Stimulated activated CD4-positive, alpha-beta T cell treated with anti-CD3 and anti-CD28 coated beads, Interleukin-2, amount 100 ng/mL, for 24 hours (primary cell): ENCODE measurements at regions not wholly inside any gene's neighbourhood (a gene's known extent, or its start where the extent isn't known, plus 50 kb on each side); places are given as distances from the start of the nearest gene placed in this dataset.
"Not testable (repeated sequence)": the region's sequence is repeated elsewhere in the genome, so short reads cannot be mapped to it uniquely, and the experiment has no call there.

Experiments used
- DNase-seq, 2 donors: peaks; one replicate each; pipeline ENCODE4 v3.0.0-alpha.2; 2020

DNA sequence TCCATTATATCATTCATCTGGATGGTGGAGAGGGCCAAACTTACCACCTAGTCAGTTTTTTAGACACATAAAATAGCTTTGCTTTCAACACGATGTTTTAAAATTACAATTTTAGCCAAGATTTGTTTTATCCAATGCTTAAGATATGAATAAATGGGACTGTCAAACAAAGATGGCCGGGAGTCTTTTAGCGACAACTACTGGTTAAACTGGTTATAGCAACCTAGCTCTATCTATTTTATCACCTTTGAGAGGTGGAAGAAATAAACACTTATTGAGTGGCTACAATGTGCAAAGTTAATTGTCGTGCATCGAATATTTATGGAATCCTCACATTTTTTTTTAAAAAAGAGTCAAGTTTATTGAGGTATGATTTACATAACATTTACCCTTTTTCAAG is 279.8 kb downstream of the MIAT start:
- DNase-seq, result no peak

DNA sequence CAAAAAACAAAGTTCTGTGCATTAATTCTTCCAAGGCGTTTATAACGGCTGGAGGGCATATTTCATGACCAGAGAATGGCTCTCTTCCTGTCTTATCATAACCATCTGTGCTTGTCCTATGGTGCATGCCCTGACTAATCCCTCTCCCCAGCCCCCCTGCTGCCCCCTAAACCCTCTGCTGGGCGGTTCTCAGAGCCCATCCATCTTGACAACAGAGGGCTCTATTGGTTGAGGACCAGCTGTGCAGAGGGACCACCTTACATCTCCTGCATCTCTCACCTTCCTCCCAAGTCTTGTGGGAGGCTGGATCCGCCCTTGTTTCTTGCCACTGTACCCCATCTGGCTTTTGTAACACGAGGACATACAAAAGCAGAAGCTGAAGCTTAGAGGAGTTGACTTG is 282.1 kb downstream of the MIAT start:
- no peak for DNase-seq

DNA sequence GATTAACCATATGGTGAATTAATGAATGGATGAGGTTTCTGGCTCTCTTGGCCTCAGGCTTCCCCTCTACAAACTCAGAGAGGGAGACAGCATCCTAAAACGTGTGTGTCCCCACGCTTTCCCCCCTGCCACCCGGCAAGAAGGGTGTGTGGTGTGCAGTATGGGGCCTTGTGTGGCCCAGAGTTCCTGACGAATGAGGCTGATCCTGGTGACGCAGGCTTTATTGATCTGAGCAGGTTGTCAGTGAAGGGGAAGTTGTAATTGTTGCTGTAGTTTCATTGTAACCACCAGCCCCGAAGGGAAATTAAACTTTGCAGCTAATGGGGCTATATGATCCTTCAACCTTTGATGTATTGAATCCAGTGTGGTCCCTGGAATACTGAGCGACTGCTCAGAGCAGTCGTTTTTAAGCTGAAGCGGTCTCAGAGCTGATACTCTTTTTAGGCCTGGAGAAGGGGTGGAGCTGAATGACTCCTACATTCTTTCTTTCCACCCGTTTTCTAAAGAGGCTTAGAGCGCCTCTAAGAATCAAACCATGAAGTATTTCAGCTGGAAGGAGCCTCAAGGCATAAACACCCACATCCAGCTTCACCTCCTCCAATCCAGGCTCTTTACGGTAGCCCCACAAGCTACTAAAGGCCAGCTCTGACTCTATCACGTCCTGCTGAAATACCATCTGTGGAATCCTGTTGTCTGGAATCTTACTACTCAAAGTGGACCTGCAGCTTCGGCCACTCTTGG is 284.7 kb downstream of the MIAT start:
- no peak for DNase-seq

DNA sequence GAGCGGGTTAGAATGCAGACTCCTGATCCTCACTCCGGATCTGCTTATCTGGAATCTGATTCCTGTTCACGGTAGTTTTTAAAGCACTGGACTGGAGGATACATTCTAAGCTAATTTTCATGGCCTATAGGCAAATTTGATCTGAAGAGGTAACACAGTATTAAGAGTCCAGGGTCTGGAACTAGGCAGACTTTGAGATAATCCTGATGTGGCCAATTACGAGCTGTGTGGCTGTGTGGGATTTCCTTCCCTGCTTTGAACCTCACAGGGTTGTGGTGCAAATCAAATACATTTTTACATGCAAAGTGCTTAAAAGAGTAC is 285.2 kb downstream of the MIAT start:
- DNase-seq, result no peak

DNA sequence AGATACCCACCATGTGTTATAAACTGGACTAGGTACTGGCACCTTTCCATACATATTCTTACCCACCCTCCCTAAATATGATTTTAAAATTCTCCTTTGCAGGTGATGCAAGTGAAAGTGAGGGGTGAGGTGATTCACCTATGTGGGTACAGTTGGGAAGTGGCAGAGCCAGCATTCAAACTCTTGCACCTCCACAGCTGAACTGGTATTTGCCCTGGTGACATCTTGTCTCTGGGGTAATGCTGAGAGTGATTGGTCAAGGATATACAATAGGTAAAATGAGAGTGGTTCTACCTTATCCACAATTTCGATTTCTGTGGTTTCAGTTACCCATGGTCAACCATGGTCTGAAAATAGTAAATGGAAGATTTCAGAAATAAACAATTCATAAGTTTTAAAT is 288.2 kb downstream of the MIAT start:
- no peak for DNase-seq

DNA sequence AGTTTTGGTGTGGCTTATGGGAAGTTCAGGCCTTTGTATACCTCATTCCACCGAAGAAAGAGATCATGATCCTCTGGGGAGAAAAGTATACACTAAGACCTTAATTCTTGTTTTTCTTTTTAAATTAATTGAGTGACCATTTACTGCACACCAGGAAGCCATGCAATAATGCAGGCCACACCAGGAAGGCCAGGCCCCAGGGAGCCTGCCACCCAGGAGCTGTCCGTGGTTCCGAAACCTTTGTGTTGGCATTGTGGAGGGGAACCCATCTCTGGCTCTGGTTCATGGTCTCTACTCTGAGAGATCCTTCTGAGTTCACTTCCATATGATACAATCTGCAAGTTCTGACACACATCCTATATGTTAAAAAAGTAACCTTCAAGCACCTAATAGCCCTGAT is 291.8 kb downstream of the MIAT start:
- no peak for DNase-seq

DNA sequence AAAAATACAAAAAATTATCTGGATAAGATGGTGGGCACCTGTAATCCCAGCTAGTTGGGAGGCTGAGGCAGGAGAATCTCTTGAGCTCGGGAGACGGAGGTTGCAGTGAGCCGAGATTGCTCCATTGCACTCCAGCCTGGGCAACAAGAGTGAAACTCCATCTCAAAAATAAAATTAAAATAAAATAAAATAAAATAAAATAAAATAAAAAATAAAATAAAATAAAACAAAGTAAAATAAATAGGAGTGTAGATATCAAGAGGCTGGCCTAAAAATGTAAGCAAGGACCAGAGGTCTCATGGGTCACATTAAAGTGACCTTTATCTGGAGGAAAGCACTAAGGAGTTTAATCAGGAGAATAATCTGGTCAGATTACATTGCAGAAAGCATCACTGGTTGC is 293.8 kb downstream of the MIAT start:
- DNase-seq, result not testable (repeated sequence)

DNA sequence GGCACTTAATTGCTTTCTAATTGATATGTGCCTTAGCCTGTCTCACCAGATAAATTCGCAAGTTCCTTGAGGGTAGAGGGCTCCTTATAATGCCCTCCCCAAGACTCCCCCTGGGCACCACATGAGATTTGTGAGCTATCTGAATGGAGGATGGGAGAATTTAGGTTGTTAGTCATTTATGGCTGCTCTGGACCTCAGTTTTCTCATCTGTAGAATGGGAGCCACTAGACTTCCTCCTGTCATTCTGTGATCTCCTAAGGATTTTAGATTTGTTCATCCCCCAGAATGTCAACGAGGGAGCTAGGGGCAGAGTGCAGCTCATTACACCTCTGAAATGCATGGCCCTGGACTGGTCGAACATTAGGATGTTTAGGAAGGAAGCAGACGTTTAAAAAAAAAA is 294.6 kb downstream of the MIAT start:
- no peak for DNase-seq

DNA sequence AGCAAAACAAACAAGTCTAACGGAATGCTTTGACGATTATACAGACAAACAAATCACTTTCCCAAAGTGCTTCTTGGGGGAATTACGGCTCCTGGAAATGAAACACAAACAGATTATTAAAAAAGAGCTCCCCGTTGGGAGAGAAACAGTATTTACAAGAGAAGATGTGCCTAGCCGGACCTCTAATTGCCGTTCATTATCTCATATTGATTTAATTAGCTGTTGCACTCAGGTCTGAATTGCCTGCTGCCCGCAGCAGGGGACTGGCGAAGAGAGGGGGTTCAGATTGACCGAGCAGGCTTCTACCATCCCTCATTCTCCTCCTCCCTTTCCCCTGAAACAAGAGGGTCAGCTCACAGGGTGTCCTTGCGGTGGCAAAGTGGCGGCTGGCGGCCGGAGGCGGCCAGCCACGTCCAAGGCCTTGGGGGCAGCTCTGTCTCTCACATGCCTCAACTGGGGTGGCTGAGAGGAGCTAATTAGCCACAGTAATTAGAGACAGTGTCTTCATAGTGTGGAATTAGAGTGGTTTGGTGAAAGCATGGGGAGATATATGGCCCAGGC is 295.1 kb downstream of the MIAT start:
- no peak for DNase-seq

DNA sequence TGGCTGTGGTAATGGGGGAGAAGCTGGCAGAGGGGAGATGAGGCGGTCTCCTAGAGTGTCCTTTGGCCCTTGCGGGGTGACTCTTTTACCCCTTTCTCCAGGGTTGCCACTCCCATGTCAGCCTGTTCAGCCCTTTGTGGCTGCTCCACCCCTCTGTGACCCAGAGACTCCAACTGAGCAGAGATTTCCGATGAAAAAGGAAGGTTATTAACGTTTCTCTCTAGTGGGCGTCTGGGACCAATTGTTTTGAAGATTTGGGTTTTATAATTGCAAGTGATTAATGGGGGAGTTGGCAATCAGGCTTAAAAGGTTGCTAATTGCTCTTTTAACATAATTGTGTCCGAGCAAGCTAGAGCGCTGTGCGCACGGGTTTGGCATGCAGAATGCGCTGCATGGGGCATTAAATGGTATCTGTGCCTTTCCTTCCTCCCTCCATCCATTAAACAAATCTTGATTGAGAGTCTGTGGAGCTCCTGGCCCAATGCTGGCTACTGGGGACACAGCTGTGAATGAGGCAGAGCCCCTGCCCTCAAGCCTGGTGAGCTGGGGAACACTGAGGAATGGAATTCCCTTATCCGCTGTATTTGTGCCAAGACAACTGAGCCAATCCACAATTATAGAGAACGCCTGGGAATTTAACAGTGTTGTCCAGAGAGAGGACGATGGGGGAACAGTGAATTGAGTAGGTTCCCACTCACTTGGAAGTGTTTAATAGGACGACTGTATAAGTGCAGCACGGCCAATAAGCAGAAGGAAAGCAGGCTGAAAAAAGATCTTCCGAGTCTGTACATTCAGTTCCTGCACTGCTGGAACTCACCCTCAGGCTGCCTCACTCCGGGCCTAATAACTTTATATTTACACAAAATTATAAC is 295.9 kb downstream of the MIAT start:
- no peak for DNase-seq

DNA sequence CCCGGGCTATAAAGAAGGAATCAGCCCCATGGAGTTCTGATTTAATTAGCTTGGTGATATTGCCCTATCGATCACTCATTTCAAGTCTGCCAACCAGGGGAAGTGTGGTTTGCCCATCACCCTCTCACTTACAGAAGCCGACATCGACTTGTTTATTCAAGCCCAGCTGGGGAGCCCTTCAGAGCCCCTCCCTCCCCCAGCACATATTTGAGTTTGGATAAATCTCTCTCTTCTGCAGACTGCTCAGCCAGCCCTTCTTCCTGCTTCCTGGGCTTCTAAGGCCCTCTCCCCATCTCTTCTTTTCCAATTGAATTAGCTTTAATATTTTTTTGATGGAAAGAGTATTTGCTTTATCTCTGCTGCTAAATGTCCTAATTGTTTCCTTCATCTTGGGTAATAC is 299.0 kb downstream of the MIAT start:
- no peak for DNase-seq

DNA sequence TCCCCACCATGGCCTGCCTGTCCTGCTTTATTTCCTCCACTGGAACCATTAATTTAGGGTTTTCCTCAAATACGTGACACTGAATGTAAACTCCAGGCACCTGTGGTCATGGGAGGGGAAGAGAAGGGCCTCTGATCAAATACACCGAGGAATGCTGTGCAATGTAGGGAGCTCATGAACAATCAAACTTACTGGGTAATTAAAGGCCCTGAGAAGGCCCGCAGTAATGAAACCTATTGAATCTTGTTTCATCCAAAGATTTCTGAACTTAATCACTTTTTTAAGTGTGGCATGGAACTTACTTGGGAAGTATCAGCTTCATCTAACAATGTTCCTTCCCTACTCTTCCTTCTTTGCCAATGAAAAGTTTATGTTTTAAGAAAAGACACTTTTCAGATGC is 299.8 kb downstream of the MIAT start:
- no peak for DNase-seq

DNA sequence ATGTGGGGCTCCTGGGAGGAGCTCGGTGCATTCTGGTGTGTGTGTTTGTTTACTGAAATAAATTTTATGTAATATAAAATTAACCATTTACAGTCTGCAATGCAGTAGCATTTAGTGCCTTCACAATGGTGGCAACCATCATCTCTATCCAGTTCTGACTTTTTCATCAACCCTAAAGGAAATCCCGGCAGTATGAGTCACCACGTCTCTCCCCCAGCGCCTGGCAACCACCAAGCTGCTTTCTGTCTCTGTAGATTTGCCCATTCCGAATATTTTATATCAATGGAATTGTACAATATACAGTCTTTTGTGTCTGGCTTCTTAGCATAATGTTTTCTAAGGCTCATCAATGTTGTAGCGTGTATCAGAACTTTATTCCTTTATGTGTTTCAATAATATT is 300.5 kb downstream of the MIAT start:
- DNase-seq, result no peak

DNA sequence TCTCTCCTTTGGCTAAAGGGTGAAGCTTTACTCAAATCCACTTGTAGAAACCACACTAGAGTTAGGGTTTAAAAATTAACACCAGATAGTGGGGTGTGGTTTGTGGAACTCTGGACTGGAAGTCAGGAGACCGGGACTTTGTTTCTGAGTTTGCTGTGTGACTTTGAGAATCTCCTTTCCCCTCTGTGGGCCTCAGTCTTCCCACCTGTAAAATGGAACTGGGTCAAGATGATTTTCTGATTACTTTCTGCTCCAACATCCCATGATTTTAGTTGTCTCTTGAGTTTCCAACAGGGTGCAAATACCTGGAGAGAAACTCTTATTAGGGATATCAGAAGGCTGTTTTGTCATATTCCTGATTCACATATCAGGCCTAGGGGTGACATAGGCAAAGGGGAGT is 301.0 kb downstream of the MIAT start:
- DNase-seq, result no peak

DNA sequence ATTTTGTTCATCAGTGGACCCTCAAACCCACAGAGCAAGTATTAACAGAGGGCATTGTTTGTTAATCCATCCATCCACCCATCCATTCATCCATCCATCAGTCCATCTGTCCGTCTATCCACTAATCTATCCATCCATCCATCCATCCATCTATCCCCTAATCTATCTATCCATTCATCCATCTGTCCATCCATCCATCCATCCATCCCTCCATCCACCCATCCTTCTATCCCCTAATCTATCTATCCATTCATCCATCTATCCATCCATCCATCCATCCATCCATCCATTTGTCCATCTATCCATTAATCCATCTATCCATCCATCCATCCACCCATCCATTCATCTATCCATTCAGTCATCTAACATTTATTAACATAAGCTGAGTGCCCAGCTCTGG is 307.3 kb downstream of the MIAT start:
- DNase-seq, result no peak

DNA sequence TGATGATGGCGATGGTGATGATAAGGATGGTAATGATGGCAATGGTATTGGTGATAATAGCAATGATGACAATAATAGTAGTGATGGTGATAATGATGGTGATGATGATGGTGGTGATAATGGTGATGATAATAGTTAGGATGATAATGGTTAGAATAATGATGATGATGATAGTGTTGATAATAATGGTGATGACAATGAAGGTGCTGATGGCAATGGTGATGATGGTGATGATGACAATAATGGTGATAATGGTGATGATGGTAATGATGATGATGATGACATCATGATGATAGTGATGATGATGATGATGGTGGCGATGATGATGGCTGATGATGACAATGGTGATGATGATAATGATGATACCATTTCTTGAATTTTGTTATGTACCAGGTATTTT is 309.9 kb downstream of the MIAT start:
- no peak for DNase-seq

DNA sequence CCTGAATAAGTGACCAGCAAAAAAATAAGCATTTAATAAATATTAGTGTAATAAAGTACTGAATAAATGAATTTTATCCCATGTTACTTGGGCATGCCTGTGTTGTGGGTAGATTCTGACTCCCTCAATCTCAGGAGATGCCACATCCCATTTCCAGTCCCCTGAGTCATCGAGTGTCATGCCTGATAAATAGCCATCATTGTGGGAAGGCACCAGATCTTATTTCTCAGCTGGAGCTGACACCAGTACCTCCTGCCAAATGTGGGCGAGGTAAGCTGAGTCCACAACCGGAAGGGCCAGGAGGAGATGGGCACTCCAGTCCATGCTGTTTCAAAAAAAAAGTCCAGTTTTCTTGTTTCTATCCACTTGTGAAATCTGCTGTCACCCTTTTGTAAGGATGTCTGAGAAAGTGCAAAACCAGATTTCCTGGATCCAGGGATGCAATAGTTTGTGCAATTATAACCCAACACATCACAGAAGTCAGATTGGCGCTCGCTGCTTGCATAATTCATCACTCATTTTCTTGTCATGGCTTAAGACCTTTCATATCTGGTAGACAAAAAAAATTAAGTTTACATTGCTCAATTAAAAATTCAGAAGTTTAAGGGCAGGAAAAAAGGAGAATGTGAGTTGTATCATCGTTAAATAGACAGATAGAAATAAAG is 311.6 kb downstream of the MIAT start:
- DNase-seq, result no peak

DNA sequence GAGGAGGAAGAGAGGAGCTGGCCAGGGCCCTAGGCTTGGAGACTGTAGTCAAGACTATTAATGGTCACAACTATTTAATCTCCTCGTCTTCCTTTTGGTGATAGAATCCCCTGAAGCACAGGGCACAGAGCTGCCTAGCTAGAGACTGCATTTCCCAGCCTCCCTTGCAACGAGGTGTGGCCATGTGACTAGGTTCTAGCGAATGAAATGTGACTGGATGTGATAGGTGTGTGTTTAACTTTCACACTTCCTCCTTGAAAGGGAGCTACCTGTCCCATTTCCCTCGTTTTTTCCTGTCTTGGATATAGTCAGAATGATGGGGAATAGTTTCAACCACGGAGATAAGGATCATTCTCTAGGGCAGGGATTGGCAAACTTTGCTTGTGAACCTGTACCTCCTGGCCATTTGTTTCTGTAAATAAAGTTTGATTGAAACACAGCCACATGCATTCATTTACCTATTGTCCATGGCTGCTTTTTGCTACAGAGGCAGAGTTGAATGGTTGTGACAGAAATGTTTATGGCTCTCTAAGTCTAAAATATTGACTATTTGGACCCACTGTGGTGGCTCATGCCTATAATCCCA is 313.5 kb downstream of the MIAT start:
- no peak for DNase-seq

DNA sequence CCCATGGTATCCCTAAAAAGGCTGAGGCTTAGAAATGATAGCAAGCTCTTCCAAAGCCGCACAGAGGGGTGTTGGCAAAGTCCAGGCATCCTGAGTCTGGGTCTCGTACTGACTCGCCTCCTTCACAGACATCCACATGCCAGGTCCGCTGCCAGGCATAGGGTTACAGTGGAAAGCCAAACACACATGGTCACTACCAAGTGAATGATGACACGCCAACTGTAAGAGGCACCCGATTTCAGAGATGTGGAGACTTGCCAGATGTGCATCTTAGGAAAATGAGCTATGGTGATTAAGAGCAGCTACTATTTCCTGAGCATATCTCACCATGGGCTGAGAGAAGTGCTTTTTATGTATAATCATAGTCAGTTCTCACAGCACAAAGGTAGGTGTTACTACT is 314.9 kb downstream of the MIAT start:
- DNase-seq, result no peak

DNA sequence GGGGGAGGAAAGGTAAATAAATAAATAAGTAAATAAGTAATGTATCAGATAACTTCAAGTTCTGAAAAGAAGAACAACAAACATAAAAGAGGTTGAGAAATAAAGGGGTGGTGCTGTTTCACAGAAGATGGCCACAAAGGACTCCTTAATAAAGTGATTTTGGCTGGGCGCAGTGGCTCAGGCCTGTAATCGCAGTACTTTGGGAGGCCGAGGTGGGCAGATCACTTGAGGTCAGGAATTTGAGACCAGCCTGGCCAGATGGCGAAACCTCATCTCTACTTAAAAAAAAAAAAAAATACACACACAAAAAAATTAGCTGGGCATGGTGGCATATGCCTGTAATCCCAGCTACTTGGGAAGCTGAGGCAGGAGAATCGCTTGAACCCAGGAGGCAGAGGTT is 315.5 kb downstream of the MIAT start:
- DNase-seq, result not testable (repeated sequence)

DNA sequence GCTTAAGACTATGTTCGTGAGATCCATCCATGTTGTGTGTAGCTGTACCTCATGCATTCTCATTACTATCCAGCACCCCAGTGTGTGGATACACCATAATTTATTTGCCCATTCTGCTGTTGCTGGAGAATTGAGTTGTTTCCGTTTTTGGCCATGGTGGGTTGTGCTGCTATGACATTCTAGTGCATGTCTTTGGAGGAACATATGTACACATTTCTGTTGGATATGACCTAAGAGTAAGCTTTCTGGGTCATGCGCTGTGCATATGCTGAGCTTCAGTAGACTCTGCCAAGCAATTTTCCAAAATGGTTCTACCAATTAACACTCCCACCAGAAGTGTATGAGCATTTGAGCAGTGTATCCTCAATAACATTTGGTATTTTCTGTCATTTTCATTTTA is 316.6 kb downstream of the MIAT start:
- no peak for DNase-seq

DNA sequence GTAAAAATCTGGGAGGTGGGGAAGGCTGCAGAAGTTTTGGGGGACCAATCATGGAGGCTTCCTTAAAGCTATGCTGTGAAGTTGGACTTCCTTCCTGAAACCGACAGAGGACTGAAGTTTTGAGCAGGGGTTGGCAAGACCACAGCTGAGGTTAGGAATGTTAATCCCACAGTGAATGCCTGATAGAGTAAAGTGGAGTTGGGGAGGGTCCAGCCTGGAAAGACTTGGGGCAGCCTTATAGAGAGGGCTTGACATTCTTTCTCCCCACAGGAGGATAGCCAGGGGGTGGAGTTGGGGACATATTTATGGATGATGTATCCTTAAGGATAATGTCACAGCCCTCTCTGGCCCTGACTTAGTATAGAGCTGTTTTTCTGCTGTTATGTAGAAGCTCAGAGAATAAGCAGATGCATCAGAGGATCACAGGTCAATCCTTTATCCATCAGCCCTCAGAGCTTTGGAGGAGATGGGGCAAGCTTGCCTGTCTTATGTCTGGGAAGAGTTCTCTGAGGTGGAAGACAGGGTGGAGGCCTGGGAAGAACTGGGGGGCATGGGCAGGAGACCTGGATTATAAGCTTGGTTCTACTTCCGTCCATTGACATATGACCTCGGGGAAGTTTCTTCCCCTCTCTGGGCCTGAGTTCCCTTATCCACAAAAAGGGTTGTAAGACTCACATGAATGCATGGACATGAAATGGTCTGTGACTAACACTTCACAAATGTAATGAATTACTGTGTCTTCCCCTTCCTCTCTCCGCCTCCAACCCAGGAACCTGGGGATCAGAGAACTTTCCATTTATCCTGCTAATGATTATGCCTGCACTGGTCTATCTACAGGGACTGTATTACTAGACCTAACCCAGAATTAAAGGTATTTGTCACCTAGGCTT is 317.8 kb downstream of the MIAT start:
- DNase-seq, result no peak
